NCI-H748 treated with DMSO at 0.1 percent for 48 hours (cell line): ENCODE measurements at regions not wholly inside any gene's neighbourhood (a gene's known extent, or its start where the extent isn't known, plus 50 kb on each side); places are given as distances from the start of the nearest gene placed in this dataset.
"Not testable (repeated sequence)": the region's sequence is repeated elsewhere in the genome, so short reads cannot be mapped to it uniquely, and the experiment has no call there.

ENCODE experiments used
- DNase-seq: peaks from one replicate; lab custom pipeline; 2025; lab: John Stamatoyannopoulos, UW

DNA sequence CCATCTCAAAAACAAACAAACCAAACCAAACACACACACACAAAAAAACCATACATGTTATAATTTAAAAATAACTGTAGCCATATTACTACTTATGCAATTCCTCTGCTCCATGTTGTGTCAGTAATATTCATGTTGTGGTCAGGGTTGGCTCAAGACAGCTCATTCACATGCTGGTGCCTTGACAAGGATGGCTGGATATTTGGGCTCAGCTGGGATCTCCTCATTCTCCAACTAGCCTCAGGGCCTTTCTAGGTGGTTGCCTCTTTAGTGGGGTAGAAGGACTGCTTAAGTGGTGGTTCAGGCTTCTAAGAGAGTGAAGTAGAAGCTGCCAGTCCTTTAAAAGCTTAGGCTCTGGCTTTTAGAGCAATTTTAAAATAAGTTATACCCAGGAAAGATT is 189.3 kb downstream of the ADRA2A start:
- DNase-seq: no peak

DNA sequence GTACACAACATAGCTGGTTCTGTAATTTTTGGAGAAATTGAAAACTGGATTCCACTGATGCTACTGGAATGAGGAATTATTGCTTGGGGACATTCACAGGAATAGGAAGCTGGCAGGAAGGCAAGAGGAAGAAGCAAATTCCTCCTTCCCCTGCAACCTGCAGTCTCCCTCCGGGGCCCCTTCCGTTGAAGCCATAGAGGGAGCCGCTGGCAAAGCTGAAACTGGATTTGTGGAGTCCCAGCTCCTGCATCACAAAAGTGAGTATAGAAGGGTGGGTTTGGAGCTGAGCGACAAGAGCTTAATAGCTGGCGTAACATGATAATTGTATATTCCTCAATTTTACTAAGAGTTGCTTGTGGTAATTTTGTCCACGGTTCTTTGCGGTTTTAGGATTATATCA is 190.8 kb downstream of the ADRA2A start:
- no peak for DNase-seq

DNA sequence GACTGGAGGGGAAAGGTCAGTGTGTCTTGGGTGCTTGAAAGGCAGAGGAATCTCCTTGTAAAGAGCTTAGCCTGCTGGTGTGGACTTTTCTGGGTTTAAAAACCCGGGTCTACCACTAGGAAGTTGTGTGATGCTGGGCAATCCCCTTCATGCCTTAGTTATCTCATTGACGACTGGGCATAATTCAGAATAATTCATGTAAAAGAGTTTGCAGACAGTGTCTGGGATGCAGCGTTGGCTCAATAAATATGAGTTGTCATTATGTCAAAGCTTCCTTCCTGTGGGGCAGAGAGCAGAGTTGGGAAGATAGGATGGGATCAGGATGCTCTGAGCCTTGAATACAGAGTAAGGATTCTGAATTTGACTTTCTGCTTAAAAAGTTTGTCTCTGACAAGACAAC is 196.4 kb downstream of the ADRA2A start:
- no peak for DNase-seq

DNA sequence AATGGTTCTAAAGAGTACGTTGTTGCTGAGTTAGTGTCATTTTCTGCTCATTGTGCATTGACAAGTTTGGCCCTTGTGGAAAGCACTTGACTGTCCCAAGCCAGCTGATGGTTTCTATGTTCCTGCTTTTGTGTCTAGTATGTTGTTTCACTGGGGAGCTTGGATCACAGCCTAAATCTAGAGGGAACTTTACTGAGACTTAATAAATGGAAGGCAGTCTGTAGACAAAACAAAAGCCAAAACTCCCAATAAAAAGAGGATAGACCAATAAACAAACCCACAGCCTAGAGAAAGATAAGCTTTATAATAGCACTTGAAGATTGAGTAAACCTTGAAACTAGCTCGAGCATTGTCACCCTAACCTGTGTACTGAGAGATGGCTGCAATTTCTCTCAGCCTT is 196.8 kb downstream of the ADRA2A start:
- DNase-seq: no peak

DNA sequence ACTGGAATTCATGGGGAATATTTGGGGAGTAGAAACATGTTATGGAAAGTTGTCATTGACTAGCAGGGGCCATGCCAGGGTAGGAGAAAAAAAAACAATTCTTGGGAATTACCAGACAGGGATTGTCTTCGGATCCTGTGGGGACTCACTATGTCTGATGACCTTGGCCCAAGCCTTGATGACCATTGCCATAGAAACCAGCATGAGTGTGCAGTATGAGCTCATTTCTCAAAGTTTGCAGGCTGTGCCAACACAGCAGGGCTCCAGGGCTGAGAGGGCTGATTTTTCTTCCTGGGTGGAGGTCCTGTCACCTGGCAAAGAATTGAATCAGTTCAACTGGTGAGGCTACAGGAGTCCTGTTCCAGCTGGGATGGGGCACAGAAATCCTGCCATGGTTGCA is 198.3 kb downstream of the ADRA2A start:
- DNase-seq: no peak

DNA sequence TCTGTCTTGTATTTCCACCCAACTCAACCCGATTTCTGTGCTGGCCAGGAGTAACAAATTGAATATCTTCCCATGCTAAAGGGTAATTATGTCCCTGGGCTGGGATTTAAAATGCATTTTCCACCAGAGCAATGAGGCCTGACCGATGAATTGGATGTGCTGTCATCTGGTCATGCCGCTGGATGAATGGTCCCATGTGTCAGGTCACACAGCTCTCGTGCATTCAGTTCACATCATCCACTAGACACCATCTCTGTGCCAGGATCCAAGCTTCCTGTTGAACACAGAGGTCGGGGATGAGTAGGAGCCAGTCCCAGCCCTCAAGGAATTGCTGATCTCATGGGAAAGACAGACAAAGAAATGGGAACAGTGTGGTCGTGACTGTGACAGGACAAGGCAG is 200.8 kb downstream of the ADRA2A start:
- no peak for DNase-seq

DNA sequence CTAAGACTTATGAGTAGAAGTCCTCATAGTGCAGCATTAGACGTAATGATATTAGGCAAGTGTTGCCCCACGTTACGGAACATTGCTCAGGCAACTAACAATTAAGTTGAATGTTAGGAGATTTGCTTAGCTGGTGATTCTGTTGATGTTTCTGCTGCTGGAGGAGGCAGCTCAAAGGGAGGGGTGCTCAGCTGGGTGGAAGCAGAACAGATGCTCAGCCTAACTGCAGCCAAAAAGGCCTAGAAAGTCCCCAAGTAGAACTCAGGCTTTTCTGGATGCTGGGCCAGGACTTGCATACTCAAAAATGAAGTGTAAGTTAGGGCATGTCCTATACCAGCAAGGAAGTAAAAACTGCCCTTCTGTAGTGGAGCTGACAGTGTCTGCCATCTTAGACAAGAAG is 201.4 kb downstream of the ADRA2A start:
- no peak for DNase-seq

DNA sequence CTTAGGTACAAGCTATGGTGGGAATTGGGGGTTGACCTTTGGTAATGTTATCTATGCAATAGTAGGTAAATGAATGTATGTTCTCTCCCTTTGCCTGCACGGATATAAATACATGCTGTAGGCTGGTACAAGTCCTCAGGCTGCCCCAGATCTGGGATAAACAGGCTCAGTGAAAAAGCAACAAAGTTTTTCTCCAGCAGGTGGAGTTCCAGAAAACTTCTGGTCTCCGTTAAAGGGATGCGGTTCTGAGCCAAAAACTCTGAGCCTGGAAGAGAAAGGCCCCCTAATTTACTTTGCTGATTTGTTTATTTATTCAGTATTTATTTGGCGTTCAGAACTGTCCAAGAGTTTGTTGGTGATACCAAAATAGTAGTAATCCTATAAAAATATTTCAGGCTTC is 204.7 kb downstream of the ADRA2A start:
- DNase-seq: no peak

DNA sequence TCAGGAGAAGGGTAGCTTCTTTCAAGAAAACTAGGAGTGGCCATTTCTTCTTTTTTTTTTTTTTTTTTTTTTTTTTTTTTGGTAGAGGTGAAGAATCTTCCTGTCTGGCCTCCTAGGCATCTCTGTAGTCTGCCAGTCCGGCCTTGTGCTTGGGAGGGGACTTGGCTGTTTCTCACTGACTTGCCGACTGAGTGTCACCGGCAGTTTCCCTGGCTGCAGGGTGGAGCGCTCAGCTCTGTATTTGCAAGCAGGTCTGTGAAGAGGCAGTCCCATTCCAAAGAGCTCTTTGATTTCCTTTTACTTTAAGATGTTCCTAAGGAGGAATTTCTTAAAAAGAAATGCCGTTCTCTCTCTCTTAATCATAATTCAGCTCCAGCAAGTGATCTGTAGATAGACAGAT is 212.6 kb downstream of the ADRA2A start:
- no peak for DNase-seq

DNA sequence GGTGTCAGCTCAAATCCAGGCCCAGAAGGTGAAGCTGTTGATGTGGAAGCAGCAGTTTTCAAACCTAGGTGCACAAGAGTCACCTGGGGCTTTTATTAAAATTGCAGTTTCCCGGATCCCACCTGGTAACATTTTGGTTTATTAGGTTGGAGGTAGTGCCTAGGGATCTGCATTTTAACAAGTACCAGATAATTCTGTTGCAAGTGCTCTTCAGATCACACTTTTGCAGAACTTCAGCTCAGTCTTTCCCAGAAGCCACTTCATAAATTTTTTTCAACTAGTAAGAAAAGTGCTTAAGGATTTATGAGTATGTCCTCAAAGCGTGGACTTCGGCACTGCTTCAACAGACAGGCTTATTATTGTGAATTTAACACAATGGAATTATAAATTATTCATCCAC is 213.8 kb downstream of the ADRA2A start:
- no peak for DNase-seq

DNA sequence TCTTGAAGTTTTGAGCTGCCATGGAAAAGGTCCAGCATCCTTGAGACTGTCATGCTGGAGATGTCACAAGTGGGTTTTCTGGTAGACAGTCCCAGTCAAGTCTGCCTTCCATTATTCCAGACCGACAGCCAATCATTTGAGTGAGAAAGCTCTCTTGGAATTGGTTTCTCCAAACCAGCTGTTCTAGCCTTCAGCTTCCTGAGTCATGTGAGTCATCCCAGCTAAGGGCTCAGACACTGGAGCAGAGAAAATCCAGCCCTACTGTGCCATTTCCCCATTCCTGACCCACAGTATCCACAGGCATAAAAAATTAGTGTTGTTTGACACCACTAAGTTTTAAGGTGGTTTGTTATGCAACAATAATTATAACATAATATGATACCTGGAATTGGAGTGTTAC is 219.0 kb downstream of the ADRA2A start:
- no peak for DNase-seq

DNA sequence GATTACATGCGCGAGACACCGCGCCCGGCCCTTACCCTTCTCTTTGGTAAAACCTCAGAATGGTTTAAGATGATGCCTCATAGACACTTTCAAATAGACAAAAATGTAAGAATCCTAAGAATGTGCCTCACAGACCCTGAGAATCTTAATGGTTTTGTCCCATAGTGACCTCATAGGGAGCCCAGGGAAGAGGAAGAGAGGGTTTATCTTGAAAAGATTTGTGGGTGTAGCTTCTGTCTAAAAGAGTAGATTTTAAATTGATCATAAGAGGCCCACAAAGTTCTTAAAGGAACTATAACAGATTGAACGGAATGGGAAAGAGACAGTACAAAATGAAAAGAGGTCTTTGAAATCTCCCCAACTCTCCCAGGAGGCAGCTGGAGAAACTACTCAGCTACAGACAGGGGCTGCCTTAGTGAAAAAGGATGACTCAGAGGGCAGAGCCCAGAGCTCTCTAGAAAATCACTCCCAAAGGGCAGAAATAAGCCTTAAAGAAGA is 220.6 kb downstream of the ADRA2A start:
- DNase-seq: no peak

DNA sequence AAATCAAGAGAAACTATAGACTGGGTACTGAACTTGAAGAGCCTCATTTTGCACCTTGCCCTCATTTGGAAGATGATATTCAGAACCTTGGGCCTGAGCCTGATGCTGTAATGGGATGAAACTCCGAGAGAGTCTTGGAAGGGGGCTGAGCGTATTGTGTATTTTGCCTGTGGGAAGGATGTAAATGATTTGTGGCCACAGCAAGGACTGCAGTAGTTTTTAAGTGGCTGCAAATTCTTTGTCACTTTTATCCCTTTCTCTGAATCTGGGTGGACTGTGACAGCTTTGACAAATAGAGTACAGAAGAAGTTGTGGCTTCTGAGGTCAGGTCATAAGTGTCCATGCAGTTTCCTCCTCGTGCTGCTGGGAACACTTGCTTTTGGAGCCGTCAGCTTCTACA is 221.2 kb downstream of the ADRA2A start:
- no peak for DNase-seq

DNA sequence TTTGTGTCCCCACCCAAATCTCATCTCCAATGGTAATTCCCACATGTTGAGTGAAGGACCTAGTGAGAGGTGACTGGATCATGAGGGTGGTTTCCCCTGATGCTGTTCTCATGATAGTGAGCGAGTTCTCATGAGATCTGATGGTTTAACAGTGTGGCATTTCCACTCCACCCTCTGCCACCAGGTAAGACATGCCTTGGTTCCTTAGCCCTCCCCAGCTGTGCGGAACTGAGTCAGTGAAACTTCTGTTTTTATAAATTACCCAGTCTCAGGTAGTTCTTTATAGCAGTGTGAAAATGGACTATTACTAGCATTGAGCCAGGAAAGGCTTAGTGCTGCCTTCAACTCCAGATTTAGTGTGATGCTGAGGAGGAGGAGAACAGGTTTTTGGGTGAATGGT is 222.2 kb downstream of the ADRA2A start:
- no peak for DNase-seq

DNA sequence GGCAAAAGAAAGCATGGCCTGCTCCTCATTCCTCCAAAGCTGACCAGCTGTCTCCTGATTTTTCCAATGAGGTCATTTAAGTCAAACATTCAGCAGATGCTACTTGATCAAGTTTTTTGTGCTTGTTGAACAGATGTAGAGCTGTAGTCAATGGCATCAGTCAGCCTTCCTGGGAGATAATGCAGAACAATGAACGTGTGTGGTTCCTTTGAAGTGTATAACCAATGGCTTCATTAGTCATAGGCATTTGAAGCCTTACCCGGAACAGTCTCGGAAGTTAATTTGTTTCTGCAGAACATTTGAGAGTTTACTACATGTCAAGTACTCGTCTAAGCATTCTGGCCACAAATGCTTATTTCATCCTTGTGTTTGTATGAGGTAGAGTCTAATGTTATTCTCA is 227.1 kb downstream of the ADRA2A start:
- DNase-seq: no peak

DNA sequence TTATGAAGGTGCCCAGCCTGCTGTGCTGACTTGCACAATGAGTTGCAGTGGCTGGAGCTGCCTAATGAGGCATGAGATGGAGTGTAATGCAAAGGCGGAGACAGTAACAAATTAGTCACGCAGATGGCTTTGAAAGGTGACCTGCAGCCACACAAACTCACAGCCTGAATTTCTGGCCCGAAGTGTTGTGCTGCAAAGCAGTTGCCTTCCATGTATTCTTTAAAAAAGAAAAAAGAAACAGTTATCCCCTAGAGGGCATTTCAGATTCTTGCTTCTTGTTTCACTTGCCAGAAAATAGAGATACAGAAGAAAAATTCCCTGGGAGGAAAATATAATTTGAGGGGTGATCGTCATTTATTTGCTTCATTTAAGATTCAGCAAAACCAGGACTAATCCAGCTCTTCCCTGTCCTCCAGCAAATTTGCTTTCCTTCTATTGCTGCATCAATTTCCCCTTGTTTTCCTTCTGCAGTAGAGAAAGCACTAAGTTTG is 239.9 kb downstream of the ADRA2A start:
- no peak for DNase-seq

DNA sequence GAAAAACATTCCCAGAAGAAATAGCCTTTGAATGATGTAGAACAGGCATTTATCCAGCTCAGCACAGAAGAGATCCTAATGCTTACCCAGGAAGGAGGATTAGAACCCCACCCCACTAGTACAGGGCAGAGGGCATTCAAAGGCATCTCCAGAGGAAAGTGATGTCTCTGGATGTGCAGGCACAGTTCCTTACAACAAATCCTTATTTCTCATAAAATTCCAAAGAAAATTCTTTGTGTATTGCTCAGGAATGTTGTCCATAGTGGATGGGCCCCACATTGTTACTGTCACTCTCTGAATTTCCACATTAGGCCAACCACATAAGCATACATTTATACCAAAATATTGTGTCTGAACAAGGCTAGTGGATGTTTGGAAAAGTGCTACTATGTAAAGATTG is 243.0 kb downstream of the ADRA2A start:
- no peak for DNase-seq

DNA sequence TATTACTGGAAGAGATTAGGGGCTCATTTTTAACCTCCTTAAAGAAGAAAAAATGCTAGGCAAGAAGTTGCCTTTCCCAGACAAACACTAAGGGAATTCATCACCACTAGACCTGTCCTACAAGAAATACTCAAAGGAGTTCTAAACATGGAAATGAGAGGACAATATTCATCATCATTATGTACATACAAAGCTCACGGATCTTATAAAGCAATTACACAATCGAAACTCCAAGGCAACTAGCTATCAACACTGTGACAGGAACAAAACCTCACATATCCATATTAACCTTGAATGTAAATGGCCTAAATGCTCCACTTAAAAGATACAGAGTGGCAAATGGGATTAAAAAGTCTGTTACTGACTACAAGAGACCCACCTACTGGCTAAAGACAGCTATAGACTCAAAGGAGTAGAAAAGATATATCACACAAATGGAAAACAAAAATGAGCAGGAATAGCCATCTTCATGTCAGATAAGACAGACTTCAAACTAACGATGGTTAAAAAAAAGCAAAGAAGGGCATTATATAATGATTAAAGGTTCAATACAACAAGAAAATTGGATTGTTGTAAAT is 246.6 kb downstream of the ADRA2A start:
- no peak for DNase-seq

DNA sequence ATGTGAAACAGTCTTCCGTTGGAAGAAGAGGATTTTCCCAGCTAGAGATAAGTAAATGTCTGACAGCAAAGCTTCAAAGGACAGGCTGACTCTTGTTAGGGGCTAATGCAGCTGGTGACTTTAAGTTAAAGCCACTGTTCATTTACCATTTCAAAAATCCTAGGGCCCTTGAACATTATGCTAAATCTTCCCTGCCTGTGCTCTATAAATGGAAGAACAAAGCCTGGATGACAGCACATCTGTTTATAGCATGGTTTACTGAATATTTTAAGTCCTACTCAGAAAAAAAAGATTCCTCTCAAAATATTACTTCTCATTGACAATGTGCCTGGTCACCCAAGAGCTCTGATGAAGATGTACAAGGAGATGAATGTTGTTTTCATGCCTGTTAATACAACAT is 255.3 kb downstream of the ADRA2A start:
- DNase-seq: not testable (repeated sequence)

DNA sequence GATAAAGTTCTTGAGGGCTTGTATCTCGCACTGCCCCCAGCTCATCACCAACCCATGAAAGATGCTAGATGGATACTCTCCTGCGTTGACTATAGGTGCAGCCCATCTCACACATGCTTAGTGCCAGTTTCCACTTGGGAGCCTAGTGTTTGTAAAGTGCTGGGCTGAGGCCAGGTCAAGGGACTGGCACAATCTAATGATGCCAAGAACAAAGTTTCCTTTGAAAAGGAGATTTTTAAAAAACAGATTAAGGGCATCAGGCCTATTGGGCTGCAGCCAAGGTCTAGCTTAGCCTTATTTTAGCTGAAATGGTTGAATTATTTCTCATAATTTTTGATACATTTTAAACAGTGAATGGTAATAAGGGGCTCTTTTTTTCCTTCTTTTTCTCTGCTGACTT is 259.0 kb downstream of the ADRA2A start:
- DNase-seq: no peak

DNA sequence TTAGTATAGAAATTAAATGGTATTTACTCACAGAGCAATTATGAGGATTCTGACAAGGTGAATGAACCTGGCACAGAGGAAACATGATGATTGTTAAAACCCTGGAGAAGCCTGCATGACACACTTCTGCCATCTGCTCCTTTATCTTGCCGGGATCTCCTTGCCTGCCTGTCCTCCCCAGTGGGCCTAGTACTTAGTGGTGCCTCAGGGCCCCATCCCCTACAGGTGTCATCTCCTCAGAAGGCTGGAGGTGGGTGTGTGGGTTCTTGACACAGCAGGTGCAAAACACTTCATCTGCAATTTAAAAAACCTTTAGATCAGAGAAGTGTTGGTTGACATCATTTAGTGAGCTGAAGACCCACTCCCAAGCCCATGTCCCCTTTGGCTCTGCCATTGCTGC is 261.2 kb downstream of the ADRA2A start:
- DNase-seq: no peak

DNA sequence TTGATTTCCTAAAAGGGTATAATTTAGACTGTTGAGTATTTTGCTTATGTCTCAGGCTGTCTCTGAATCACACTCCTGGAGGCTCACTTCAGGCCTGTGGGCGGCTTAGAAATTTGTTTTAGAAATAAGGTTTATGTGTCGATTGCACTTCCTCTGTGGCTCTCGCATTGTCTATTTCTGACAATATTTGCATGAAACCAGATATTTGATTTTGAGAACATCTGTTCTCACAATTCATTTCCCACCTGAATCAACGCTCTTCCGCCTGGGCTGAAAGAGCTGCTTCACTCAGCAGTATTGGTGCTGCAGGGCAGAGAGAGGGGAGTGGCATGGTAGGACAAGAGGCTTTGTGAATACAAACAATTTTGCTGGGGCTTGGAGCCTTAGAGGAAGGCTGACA is 262.0 kb downstream of the ADRA2A start:
- DNase-seq: no peak

DNA sequence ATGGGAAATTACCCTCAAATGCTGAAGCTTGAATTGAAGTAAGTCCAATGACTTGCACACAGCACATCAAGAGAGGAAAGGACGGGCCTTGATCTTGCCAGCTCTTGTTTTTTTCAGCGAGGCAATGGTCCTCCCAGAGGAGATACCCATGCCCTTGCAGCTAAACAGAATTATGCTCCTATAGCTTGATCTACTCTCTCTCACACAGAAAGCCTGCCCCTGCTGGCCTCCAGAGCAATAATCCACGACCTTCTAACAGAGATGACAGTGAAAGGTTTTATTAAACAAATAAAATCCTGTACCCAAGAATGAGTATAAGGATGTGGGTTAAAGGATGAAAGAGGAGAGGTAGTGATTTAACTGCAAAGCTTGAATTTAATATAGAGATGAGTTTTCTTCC is 268.0 kb downstream of the ADRA2A start:
- no peak for DNase-seq

DNA sequence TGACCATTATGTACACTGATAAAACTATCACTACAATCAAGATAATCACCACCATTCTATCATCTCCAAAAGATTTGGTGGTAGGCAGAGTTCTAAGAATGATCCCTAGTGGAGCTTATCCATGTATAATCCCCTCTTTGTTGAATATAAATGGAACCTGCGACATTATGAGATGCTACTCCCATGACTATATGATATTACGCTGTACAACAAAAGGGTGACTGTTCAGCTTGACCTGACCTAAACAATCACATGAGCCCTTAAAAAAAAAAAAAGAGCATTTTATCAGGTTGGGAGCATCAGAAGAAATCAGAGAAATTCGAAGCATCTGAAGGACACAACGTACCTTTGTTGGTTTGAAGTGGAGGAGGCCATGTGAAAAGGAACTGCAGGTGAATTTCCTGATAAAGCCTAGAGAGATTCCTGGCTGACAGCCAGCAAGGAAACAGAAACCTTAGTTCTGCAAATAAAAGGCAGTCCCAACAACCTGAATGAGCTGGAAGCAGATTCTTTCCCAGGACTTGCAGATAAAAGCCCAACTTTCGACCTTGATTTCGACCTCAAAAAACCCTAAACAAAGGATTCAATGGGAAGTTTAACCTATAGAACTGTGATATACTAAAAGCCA is 270.7 kb downstream of the ADRA2A start:
- DNase-seq: peak; percentile 24
